A673 (cell line): ENCODE measurements at regions not wholly inside any gene's neighbourhood (a gene's known extent, or its start where the extent isn't known, plus 50 kb on each side); places are given as distances from the start of the nearest gene placed in this dataset.

Experiments used
- EZH2 ChIP-seq: fragments of 200-600 bp; sonication (generic); IDR thresholded peaks from 2 replicates; pipeline ENCODE4 v1.6.1; 2017; ENCODE audit warnings: borderline replicate concordance, low read depth, mild to moderate bottlenecking, mixed read lengths, antibody characterized with exemption, low read length; ENCODE audit not compliant: poor library complexity, severe bottlenecking
- TF ChIP-seq, protein P1 (sequence below): fragments of 300-800, 200-600 bp; sonication (generic); conservative IDR thresholded peaks from 2 replicates; pipeline ENCODE4 v1.5.1; 2017; ENCODE audit warnings: low read depth, mild to moderate bottlenecking, antibody characterized with exemption, low read length, moderate library complexity, mixed read lengths

DNA sequence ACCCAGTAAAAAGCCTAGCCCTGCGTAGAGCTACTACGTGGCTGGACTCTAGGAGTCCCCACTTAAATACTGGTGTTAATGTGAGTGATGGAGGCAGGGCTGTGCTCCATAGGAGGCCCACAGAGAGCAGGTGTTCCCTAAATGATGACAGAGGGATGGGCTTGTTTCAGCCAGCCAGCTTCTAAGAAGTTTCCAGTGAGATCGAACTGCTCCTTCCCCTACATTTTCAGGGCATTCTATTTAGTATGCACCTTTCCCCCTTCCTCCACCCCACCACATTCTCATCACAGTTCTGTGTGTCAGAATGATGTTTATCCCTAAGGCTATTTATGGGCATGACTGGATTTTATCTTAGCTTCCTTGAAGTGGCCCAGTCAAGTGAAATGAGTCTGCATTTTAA lies 213.0 kb downstream of the TRIB2 start:
- no peak for TF ChIP-seq EZH2
- TF ChIP-seq, protein P1, sequence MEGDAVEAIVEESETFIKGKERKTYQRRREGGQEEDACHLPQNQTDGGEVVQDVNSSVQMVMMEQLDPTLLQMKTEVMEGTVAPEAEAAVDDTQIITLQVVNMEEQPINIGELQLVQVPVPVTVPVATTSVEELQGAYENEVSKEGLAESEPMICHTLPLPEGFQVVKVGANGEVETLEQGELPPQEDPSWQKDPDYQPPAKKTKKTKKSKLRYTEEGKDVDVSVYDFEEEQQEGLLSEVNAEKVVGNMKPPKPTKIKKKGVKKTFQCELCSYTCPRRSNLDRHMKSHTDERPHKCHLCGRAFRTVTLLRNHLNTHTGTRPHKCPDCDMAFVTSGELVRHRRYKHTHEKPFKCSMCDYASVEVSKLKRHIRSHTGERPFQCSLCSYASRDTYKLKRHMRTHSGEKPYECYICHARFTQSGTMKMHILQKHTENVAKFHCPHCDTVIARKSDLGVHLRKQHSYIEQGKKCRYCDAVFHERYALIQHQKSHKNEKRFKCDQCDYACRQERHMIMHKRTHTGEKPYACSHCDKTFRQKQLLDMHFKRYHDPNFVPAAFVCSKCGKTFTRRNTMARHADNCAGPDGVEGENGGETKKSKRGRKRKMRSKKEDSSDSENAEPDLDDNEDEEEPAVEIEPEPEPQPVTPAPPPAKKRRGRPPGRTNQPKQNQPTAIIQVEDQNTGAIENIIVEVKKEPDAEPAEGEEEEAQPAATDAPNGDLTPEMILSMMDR = no peak
